ENCODE measurements at regions not wholly inside any gene's neighbourhood (a gene's known extent, or its start where the extent isn't known, plus 50 kb on each side); places are given as distances from the start of the nearest gene placed in this dataset.
"Not testable (repeated sequence)": the region's sequence is repeated elsewhere in the genome, so short reads cannot be mapped to it uniquely, and the experiment has no call there.

GRCh38 chrX:46015653-46016052 is 529.6 kb downstream of the ZNF674 start:
- no peak for DNase-seq (ENCODE audit: low read depth in 2 of 3, low spot score in 2 of 3)

- no peak for DNase-seq (ENCODE audit: low read depth in 2 of 3, low spot score in 2 of 3)
Observed at GRCh38 chrX:45992402-45993123, 552.7 kb downstream of the ZNF674 start.

GRCh38 chrX:45986971-45987370 is 558.2 kb downstream of the ZNF674 start:
- no peak for DNase-seq (ENCODE audit: low read depth in 2 of 3, low spot score in 2 of 3)

- no peak for DNase-seq (ENCODE audit: low read depth in 2 of 3, low spot score in 2 of 3)
Observed at GRCh38 chrX:45986081-45986480, 559.1 kb downstream of the ZNF674 start.

- DNase-seq (ENCODE audit: low read depth in 2 of 3, low spot score in 2 of 3), result not testable (repeated sequence)
Observed at GRCh38 chrX:45982958-45983727, 562.1 kb downstream of the ZNF674 start.

- no peak for DNase-seq (ENCODE audit: low read depth in 2 of 3, low spot score in 2 of 3)
Observed at GRCh38 chrX:45980726-45981125, 564.5 kb downstream of the ZNF674 start.

GRCh38 chrX:45975633-45976032 is 569.6 kb downstream of the ZNF674 start:
- DNase-seq (ENCODE audit: low read depth in 2 of 3, low spot score in 2 of 3), result no peak

GRCh38 chrX:45972636-45973035 is 572.6 kb downstream of the ZNF674 start:
- DNase-seq (ENCODE audit: low read depth in 2 of 3, low spot score in 2 of 3), result no peak

GRCh38 chrX:45959567-45959966 is 585.7 kb downstream of the ZNF674 start:
- DNase-seq (ENCODE audit: low read depth in 2 of 3, low spot score in 2 of 3), result no peak

- no peak for DNase-seq (ENCODE audit: low read depth in 2 of 3, low spot score in 2 of 3)
Observed at GRCh38 chrX:45956191-45956870, 588.9 kb downstream of the ZNF674 start.

- DNase-seq (ENCODE audit: low read depth in 2 of 3, low spot score in 2 of 3), result no peak
Observed at GRCh38 chrX:45955661-45956060, 589.6 kb downstream of the ZNF674 start.

- DNase-seq (ENCODE audit: low read depth in 2 of 3, low spot score in 2 of 3), result no peak
Observed at GRCh38 chrX:45954026-45954425, 591.2 kb downstream of the ZNF674 start.

- DNase-seq (ENCODE audit: low read depth in 2 of 3, low spot score in 2 of 3), result no peak
Observed at GRCh38 chrX:45952030-45952429, 593.2 kb downstream of the ZNF674 start.

GRCh38 chrX:45935408-45935807 is 609.8 kb downstream of the ZNF674 start:
- no peak for DNase-seq (ENCODE audit: low read depth in 2 of 3, low spot score in 2 of 3)

GRCh38 chrX:45912316-45912715 is 632.9 kb downstream of the ZNF674 start:
- no peak for DNase-seq (ENCODE audit: low read depth in 2 of 3, low spot score in 2 of 3)

- no peak for DNase-seq (ENCODE audit: low read depth in 2 of 3, low spot score in 2 of 3)
Observed at GRCh38 chrX:45907786-45908185, 637.4 kb downstream of the ZNF674 start.

GRCh38 chrX:45903781-45904201 is 641.4 kb downstream of the ZNF674 start:
- DNase-seq (ENCODE audit: low read depth in 2 of 3, low spot score in 2 of 3), result no peak

GRCh38 chrX:45900766-45901615 is 644.2 kb downstream of the ZNF674 start:
- no peak for DNase-seq (ENCODE audit: low read depth in 2 of 3, low spot score in 2 of 3)

GRCh38 chrX:45894864-45895645 is 650.2 kb downstream of the ZNF674 start:
- DNase-seq (ENCODE audit: low read depth in 2 of 3, low spot score in 2 of 3), result no peak

GRCh38 chrX:45889471-45889870 is 655.8 kb downstream of the ZNF674 start:
- DNase-seq (ENCODE audit: low read depth in 2 of 3, low spot score in 2 of 3), result no peak

All from activated CD8-positive, alpha-beta memory T cell treated with anti-CD3 and anti-CD28 coated beads for 48 hours (primary cell).